Type B pancreatic cell (in vitro differentiated cells): ENCODE measurements at regions not wholly inside any gene's neighbourhood (a gene's known extent, or its start where the extent isn't known, plus 50 kb on each side); places are given as distances from the start of the nearest gene placed in this dataset.
"Not testable (repeated sequence)": the region's sequence is repeated elsewhere in the genome, so short reads cannot be mapped to it uniquely, and the experiment has no call there.

ENCODE experiments used
- DNase-seq: peaks from one replicate; pipeline ENCODE4 v3.0.0; 2021; ENCODE audit warnings: mixed read lengths; ENCODE audit not compliant: unreplicated experiment; ENCODE audit errors: extremely low spot score
- H3K27ac Mint-ChIP-seq: 2 replicates; pipeline ENCODE4 v1.8.0; 2021; ENCODE audit warnings: mild to moderate bottlenecking, mixed read lengths
- H3K27me3 Mint-ChIP-seq: 2 replicates; pipeline ENCODE4 v1.8.0; 2021; ENCODE audit warnings: mixed read lengths
- H3K36me3 Mint-ChIP-seq: 2 replicates; pipeline ENCODE4 v1.8.0; 2021; ENCODE audit warnings: mixed read lengths
- H3K4me1 Mint-ChIP-seq: one replicate; pipeline ENCODE4 v1.8.0; 2021; ENCODE audit warnings: mixed read lengths; ENCODE audit not compliant: unreplicated experiment
- H3K4me3 Mint-ChIP-seq: 2 replicates; pipeline ENCODE4 v1.8.0; 2021; ENCODE audit warnings: mild to moderate bottlenecking, mixed read lengths
- H3K9me3 Mint-ChIP-seq: 2 replicates; pipeline ENCODE4 v1.8.0; 2021; ENCODE audit warnings: mixed read lengths
- TF ChIP-seq, protein P1 (sequence below): fragments of 200-600 bp; sonication (generic); conservative IDR thresholded peaks from 2 replicates; pipeline ENCODE4 v1.5.0; 2021; ENCODE audit warnings: antibody characterized with exemption, mild to moderate bottlenecking

DNA sequence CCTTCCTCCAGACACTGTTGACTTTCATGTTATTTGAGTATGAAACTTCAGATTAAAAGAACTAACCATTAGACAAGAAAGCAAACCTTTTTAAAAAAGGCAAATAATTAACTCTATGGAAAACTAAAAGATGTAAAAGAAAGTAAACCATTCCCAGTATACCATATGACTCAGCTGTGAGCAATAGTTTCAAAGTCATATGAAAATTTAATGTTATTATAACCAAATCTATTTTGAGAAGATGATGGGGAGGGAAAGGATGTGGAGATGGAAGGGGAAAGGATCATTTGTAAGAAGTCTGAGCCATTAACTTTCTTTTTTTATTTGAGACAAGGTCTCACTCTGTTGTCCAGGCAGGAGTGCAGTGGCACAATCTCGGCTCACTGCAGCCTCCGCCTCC, 131.8 kb downstream of the IRX5 start:
- Mint-ChIP-seq H3K36me3 (no peaks in the 10 kb centered on the region), H3K4me3 (no peak overlapping the region), H3K27me3 (peaks cover 59% of the 10 kb centered on the region), H3K4me1 (no peaks in the 10 kb centered on the region), H3K9me3 (peaks cover 13% of the 10 kb centered on the region), H3K27ac (no peak overlapping the region)
- DNase-seq, result no peak
- TF ChIP-seq, protein P1, sequence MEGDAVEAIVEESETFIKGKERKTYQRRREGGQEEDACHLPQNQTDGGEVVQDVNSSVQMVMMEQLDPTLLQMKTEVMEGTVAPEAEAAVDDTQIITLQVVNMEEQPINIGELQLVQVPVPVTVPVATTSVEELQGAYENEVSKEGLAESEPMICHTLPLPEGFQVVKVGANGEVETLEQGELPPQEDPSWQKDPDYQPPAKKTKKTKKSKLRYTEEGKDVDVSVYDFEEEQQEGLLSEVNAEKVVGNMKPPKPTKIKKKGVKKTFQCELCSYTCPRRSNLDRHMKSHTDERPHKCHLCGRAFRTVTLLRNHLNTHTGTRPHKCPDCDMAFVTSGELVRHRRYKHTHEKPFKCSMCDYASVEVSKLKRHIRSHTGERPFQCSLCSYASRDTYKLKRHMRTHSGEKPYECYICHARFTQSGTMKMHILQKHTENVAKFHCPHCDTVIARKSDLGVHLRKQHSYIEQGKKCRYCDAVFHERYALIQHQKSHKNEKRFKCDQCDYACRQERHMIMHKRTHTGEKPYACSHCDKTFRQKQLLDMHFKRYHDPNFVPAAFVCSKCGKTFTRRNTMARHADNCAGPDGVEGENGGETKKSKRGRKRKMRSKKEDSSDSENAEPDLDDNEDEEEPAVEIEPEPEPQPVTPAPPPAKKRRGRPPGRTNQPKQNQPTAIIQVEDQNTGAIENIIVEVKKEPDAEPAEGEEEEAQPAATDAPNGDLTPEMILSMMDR, result no peak

GRCh38 chr16:55072976-55073375, 142.3 kb downstream of the IRX5 start:
- no peaks in the 10 kb centered on the region for H3K4me1 Mint-ChIP-seq
- peaks cover 29% of the 10 kb centered on the region for H3K27me3 Mint-ChIP-seq
- H3K36me3 Mint-ChIP-seq, result no peaks in the 10 kb centered on the region
- H3K27ac Mint-ChIP-seq, result no peak overlapping the region
- TF ChIP-seq, protein P1, result no peak
- H3K9me3 Mint-ChIP-seq, result no peaks in the 10 kb centered on the region
- H3K4me3 Mint-ChIP-seq, result no peak overlapping the region
- DNase-seq, result no peak

DNA sequence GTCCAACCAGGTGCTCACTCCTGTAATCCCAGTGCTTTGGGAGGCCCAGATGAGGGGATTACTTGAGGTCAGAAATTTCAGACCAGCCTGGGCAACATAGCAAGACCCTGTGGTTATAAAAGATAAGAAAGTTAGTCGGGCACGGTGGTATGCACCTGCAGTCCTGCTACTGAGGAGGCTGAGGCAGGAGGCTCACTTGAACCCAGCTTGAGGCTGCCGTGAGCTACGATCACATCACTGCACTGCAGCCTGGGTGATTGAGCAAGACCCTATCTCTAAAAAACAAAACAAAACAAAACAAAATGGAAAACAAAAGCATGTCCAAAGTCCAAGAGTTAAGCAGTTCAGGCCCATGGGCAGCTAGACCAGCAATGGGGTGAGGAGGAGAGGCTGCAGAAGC, 143.2 kb downstream of the IRX5 start:
- Mint-ChIP-seq H3K4me1 (no peaks in the 10 kb centered on the region), H3K27ac (no peak overlapping the region), H3K9me3 (no peaks in the 10 kb centered on the region), H3K36me3 (no peaks in the 10 kb centered on the region), H3K4me3 (no peak overlapping the region), H3K27me3 (peaks cover 27% of the 10 kb centered on the region)
- TF ChIP-seq, protein P1, result no peak
- no peak for DNase-seq

DNA sequence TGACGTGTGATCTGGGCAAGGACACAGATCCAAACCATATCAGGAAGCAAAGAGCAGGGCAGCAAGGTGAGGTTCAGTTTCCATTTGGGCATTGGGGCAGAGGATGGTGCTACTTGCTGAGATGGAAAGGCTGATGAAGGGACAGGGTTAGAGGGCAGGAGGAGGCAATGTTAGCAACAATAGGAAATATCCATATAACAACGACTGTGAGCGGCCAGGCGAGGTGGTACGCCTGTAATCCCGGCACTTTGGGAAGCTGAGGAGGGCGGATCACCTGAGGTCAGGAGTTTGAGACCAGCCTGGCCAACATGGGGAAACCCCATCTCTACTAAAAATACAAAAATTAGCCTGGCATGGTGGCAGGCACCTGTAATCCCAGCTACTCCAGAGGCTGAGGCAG, 144.5 kb downstream of the IRX5 start:
- H3K9me3 Mint-ChIP-seq, H3K4me1 Mint-ChIP-seq, H3K36me3 Mint-ChIP-seq, H3K27ac Mint-ChIP-seq, DNase-seq, H3K4me3 Mint-ChIP-seq: not testable (repeated sequence)
- peaks cover 33% of the 10 kb centered on the region for H3K27me3 Mint-ChIP-seq

- no peak for DNase-seq
- Mint-ChIP-seq H3K27me3 (peaks cover 33% of the 10 kb centered on the region), H3K36me3 (no peaks in the 10 kb centered on the region), H3K9me3 (no peaks in the 10 kb centered on the region), H3K4me3 (no peak overlapping the region), H3K27ac (no peak overlapping the region), H3K4me1 (no peaks in the 10 kb centered on the region)
- TF ChIP-seq, protein P1, result no peak
Observed at GRCh38 chr16:55076053-55076452, 145.4 kb downstream of the IRX5 start.

- H3K36me3 Mint-ChIP-seq, result no peaks in the 10 kb centered on the region
- TF ChIP-seq, protein P1, result no peak
- H3K27me3 Mint-ChIP-seq, result peaks cover 33% of the 10 kb centered on the region
- H3K9me3 Mint-ChIP-seq, result no peaks in the 10 kb centered on the region
- no peak overlapping the region for H3K4me3 Mint-ChIP-seq
- DNase-seq, result no peak
- no peak overlapping the region for H3K27ac Mint-ChIP-seq
- peaks cover 5% of the 10 kb centered on the region for H3K4me1 Mint-ChIP-seq
Observed at GRCh38 chr16:55077266-55077665, 146.6 kb downstream of the IRX5 start.
